ENCODE measurements at regions not wholly inside any gene's neighbourhood (a gene's known extent, or its start where the extent isn't known, plus 50 kb on each side); places are given as distances from the start of the nearest gene placed in this dataset.

GRCh38 chr11:80355251-80355650 lies 914.4 kb upstream of the TENM4 start:
- no peak for DNase-seq (ENCODE audit: low read depth in 1 of 2, low spot score in 1 of 2)
- TF ChIP-seq JUND (IDR thresholded peaks at IDR 0.05; ENCODE audit: low read depth): no peak
- in situ Hi-C loops (cut with HindIII; ENCODE audit: low pct_unique_long_range_greater_than_20kb, low sequenced_read_pairs): no loop called here

- TF ChIP-seq JUND (IDR thresholded peaks at IDR 0.05; ENCODE audit: low read depth): no peak
- in situ Hi-C loops (cut with HindIII; ENCODE audit: low pct_unique_long_range_greater_than_20kb, low sequenced_read_pairs): no loop called here
Observed at GRCh38 chr11:80350541-80350940, 909.7 kb upstream of the TENM4 start.

GRCh38 chr11:80349997-80350396 lies 909.2 kb upstream of the TENM4 start:
- in situ Hi-C loops (cut with HindIII; ENCODE audit: low pct_unique_long_range_greater_than_20kb, low sequenced_read_pairs): no loop called here
- TF ChIP-seq JUND (IDR thresholded peaks at IDR 0.05; ENCODE audit: low read depth): no peak
- no peak for DNase-seq (ENCODE audit: low read depth in 1 of 2, low spot score in 1 of 2)

More at GRCh38 chr11:80350541-80350940, 909.7 kb upstream of the TENM4 start:
- no peak for DNase-seq (ENCODE audit: low read depth in 1 of 2, low spot score in 1 of 2)

GRCh38 chr11:80346353-80347059 lies 905.7 kb upstream of the TENM4 start:
- TF ChIP-seq JUND (IDR thresholded peaks at IDR 0.05; ENCODE audit: low read depth): no peak
- in situ Hi-C loops (cut with HindIII; ENCODE audit: low pct_unique_long_range_greater_than_20kb, low sequenced_read_pairs): no loop called here
- DNase-seq (ENCODE audit: low read depth in 1 of 2, low spot score in 1 of 2): no peak

GRCh38 chr11:80343436-80343835 lies 902.6 kb upstream of the TENM4 start:
- in situ Hi-C loops (cut with HindIII; ENCODE audit: low pct_unique_long_range_greater_than_20kb, low sequenced_read_pairs): no loop called here
- DNase-seq (ENCODE audit: low read depth in 1 of 2, low spot score in 1 of 2): no peak
- TF ChIP-seq JUND (IDR thresholded peaks at IDR 0.05; ENCODE audit: low read depth): no peak

- DNase-seq (ENCODE audit: low read depth in 1 of 2, low spot score in 1 of 2): no peak
- no peak for TF ChIP-seq JUND (IDR thresholded peaks at IDR 0.05; ENCODE audit: low read depth)
- in situ Hi-C loops (cut with HindIII; ENCODE audit: low pct_unique_long_range_greater_than_20kb, low sequenced_read_pairs): no loop called here
Observed at GRCh38 chr11:80338231-80338630, 897.4 kb upstream of the TENM4 start.

GRCh38 chr11:80331694-80332093 lies 890.9 kb upstream of the TENM4 start:
- TF ChIP-seq JUND (IDR thresholded peaks at IDR 0.05; ENCODE audit: low read depth): no peak
- in situ Hi-C loops (cut with HindIII; ENCODE audit: low pct_unique_long_range_greater_than_20kb, low sequenced_read_pairs): no loop called here

GRCh38 chr11:80330264-80330663 lies 889.4 kb upstream of the TENM4 start:
- in situ Hi-C loops (cut with HindIII; ENCODE audit: low pct_unique_long_range_greater_than_20kb, low sequenced_read_pairs): no loop called here
- TF ChIP-seq JUND (IDR thresholded peaks at IDR 0.05; ENCODE audit: low read depth): no peak
- no peak for DNase-seq (ENCODE audit: low read depth in 1 of 2, low spot score in 1 of 2)

More at GRCh38 chr11:80331694-80332093, 890.9 kb upstream of the TENM4 start:
- DNase-seq (ENCODE audit: low read depth in 1 of 2, low spot score in 1 of 2): no peak

- no peak for DNase-seq (ENCODE audit: low read depth in 1 of 2, low spot score in 1 of 2)
- in situ Hi-C loops (cut with HindIII; ENCODE audit: low pct_unique_long_range_greater_than_20kb, low sequenced_read_pairs): no loop called here
- TF ChIP-seq JUND (IDR thresholded peaks at IDR 0.05; ENCODE audit: low read depth): no peak
Observed at GRCh38 chr11:80328774-80329173, 887.9 kb upstream of the TENM4 start.

- no peak for TF ChIP-seq JUND (IDR thresholded peaks at IDR 0.05; ENCODE audit: low read depth)
- in situ Hi-C loops (cut with HindIII; ENCODE audit: low pct_unique_long_range_greater_than_20kb, low sequenced_read_pairs): no loop called here
- no peak for DNase-seq (ENCODE audit: low read depth in 1 of 2, low spot score in 1 of 2)
Observed at GRCh38 chr11:80327956-80328614, 887.3 kb upstream of the TENM4 start.

GRCh38 chr11:80321786-80322185 lies 881.0 kb upstream of the TENM4 start:
- in situ Hi-C loops (cut with HindIII; ENCODE audit: low pct_unique_long_range_greater_than_20kb, low sequenced_read_pairs): no loop called here
- no peak for DNase-seq (ENCODE audit: low read depth in 1 of 2, low spot score in 1 of 2)
- TF ChIP-seq JUND (IDR thresholded peaks at IDR 0.05; ENCODE audit: low read depth): no peak

- DNase-seq (ENCODE audit: low read depth in 1 of 2, low spot score in 1 of 2): peak in 1 of 2 experiments; percentile 43
- in situ Hi-C loops (cut with HindIII; ENCODE audit: low pct_unique_long_range_greater_than_20kb, low sequenced_read_pairs): no loop called here
- TF ChIP-seq JUND (IDR thresholded peaks at IDR 0.05; ENCODE audit: low read depth): no peak
Observed at GRCh38 chr11:80320765-80321164, 879.9 kb upstream of the TENM4 start.

GRCh38 chr11:80320226-80320625 lies 879.4 kb upstream of the TENM4 start:
- in situ Hi-C loops (cut with HindIII; ENCODE audit: low pct_unique_long_range_greater_than_20kb, low sequenced_read_pairs): no loop called here
- DNase-seq (ENCODE audit: low read depth in 1 of 2, low spot score in 1 of 2): no peak
- no peak for TF ChIP-seq JUND (IDR thresholded peaks at IDR 0.05; ENCODE audit: low read depth)
